NCI-H460 (cell line): ENCODE measurements at regions not wholly inside any gene's neighbourhood (a gene's known extent, or its start where the extent isn't known, plus 50 kb on each side); places are given as distances from the start of the nearest gene placed in this dataset.
A peak's percentile ranks its signal among the peaks of the same experiment; 100 is the strongest.

ENCODE experiments used
- DNase-seq: peaks from one replicate; pipeline ENCODE4 v3.0.0-alpha.2; 2016; ENCODE audit warnings: low read depth; ENCODE audit errors: extremely low read depth

GRCh38 chr6:137729866-137730629, 137.0 kb upstream of the TNFAIP3 start:
- no peak for DNase-seq

GRCh38 chr6:137731600-137731959, 135.5 kb upstream of the TNFAIP3 start:
- no peak for DNase-seq

- peak; percentile 86 for DNase-seq
Measured at GRCh38 chr6:137731960-137732616, 135.0 kb upstream of the TNFAIP3 start.

GRCh38 chr6:137733372-137733771, 133.7 kb upstream of the TNFAIP3 start:
- DNase-seq: no peak

GRCh38 chr6:137734005-137734874, 132.8 kb upstream of the TNFAIP3 start:
- DNase-seq: no peak

GRCh38 chr6:137734875-137735182, 132.2 kb upstream of the TNFAIP3 start:
- peak; percentile 94 for DNase-seq

GRCh38 chr6:137736048-137736818, 130.8 kb upstream of the TNFAIP3 start:
- DNase-seq: peak; percentile 76

GRCh38 chr6:137736911-137737310, 130.1 kb upstream of the TNFAIP3 start:
- peak; percentile 77 for DNase-seq

- DNase-seq: peak; percentile 97
Measured at GRCh38 chr6:137737836-137738596, 129.0 kb upstream of the TNFAIP3 start.

GRCh38 chr6:137738931-137739504, 128.0 kb upstream of the TNFAIP3 start:
- DNase-seq: peak; percentile 98

GRCh38 chr6:137739544-137739943, 127.5 kb upstream of the TNFAIP3 start:
- no peak for DNase-seq

GRCh38 chr6:137740091-137740755, 126.8 kb upstream of the TNFAIP3 start:
- no peak for DNase-seq

GRCh38 chr6:137740967-137741761, 125.9 kb upstream of the TNFAIP3 start:
- DNase-seq: peak; percentile 79

GRCh38 chr6:137743493-137743892, 123.6 kb upstream of the TNFAIP3 start:
- no peak for DNase-seq

GRCh38 chr6:137744877-137745276, 122.2 kb upstream of the TNFAIP3 start:
- DNase-seq: no peak

GRCh38 chr6:137745321-137745720, 121.7 kb upstream of the TNFAIP3 start:
- DNase-seq: no peak

GRCh38 chr6:137746264-137746663, 120.8 kb upstream of the TNFAIP3 start:
- DNase-seq: no peak

GRCh38 chr6:137749696-137750211, 117.3 kb upstream of the TNFAIP3 start:
- peak; percentile 91 for DNase-seq
